NT2/D1 (cell line): ENCODE measurements at regions not wholly inside any gene's neighbourhood (a gene's known extent, or its start where the extent isn't known, plus 50 kb on each side); places are given as distances from the start of the nearest gene placed in this dataset.

Experiments
- SUZ12 ChIP-seq: IDR thresholded peaks from 2 replicates; pipeline ENCODE4 v1.6.1; 2011; ENCODE audit not compliant: insufficient read length, insufficient read depth; ENCODE audit errors: extremely low read depth
- YY1 ChIP-seq: IDR thresholded peaks from 2 replicates; pipeline ENCODE4 v1.6.1; 2011; ENCODE audit not compliant: insufficient read length, insufficient read depth
- ZNF274 ChIP-seq: IDR thresholded peaks from 2 replicates; pipeline ENCODE4 v1.6.1; 2011; ENCODE audit warnings: mild to moderate bottlenecking, low read depth, low read length

DNA sequence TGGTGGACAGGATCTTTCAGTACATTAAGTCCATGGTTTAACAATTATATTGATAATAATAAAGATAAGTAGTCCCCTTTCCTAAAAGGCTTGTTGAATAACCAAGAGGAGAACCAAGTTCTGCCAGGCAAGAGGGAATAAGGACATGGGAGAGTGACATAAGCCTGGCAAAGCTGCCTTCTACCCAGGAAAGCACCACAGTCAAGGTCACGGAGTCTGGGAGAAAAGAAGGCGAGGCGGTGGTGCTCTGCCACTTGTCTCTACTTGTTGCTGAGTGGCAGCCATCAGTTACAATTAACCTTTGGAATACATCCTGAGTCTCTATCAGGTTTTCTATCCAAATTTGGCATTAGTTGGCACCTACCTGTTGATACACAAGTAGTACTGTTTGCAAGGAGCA, 101.7 kb upstream of the GATA6 start:
- TF ChIP-seq YY1 (no peak), SUZ12 (no peak), ZNF274 (no peak)
